ENCODE measurements at regions not wholly inside any gene's neighbourhood (a gene's known extent, or its start where the extent isn't known, plus 50 kb on each side); places are given as distances from the start of the nearest gene placed in this dataset.
"Not testable (repeated sequence)": the region's sequence is repeated elsewhere in the genome, so short reads cannot be mapped to it uniquely, and the experiment has no call there.

DNA sequence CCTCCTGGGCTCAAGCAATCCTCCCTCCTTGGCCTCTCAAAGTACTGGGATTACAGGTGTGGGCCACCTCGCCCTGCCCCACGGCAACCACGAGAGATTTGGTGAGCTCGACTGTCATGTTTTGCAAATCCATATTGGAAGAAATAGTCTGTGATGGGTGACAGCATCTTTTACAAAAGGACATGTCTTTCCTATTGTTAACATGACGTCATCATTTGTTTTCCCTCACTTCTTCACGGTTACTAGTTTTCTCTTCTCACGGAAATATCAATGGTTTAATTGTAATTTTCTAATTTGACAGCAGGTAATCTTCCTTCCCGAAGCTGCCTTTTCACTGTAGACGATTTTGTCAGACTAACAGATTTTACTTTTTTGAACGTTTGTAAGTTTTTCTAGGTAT lies 110.8 kb upstream of the GREM2 start:
- no peak for TF ChIP-seq CTCF (conservative IDR thresholded peaks at IDR 0.05; ENCODE audit: low read depth, low read length)
- H3K4me3 ChIP-seq (ENCODE audit: low read length): no peak overlapping the region
- no peak for DNase-seq (ENCODE audit: low read depth)

DNA sequence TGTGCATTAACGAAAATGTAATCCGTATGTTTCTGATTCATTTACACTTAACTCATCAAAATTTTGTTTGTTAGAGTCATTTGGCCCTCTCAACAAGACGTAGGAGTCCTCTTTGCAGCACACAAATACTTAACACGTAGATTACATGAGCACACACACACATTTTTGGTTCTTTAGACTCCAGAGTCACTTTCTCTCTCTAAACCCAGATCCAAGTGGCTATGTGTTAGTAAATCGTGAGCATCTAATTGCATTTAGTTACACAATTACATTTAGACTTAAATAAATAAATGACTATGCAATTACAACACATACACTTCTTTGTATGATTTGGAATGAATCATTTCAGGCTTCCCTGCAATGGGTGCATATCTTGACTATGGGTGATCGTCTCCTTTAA lies 109.0 kb upstream of the GREM2 start:
- DNase-seq (ENCODE audit: low read depth): no peak
- no peak for TF ChIP-seq CTCF (conservative IDR thresholded peaks at IDR 0.05; ENCODE audit: low read depth, low read length)
- H3K4me3 ChIP-seq (ENCODE audit: low read length): no peak overlapping the region

DNA sequence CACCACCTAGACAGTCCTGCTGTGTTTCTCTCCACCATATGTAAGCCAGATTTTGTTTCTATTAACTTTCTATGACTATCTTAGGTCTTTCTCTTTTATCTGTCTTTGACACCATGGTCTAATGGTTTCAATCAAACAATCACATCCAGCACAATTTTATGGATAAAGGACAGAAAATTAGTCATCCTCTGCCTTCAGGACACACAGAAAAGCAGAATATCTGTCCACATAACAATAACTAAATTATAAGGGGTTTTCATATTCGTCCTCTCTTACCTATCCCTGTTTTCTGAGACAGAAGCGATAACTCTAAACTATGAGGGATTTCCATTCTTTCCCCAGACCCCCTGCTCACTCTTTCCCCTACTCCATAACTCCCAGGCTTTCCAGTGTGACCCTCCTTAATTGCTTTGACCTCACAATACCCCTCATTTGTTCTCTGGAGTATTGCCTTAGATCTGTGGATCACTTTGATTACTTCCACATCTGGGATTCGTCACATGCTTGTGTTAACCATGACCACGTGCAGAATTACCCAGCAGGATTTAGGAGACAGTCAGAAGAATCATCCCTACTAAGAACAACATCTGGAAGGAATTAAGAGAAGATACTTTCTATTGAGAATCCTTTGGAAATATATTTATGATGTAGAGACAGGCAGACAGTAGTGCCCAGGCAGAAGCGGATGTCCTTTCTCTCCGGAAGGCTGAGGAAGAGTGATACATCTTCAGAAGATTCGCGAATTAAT lies 108.2 kb upstream of the GREM2 start:
- no peak for TF ChIP-seq CTCF (conservative IDR thresholded peaks at IDR 0.05; ENCODE audit: low read depth, low read length)
- no peak overlapping the region for H3K4me3 ChIP-seq (ENCODE audit: low read length)
- DNase-seq (ENCODE audit: low read depth): no peak

DNA sequence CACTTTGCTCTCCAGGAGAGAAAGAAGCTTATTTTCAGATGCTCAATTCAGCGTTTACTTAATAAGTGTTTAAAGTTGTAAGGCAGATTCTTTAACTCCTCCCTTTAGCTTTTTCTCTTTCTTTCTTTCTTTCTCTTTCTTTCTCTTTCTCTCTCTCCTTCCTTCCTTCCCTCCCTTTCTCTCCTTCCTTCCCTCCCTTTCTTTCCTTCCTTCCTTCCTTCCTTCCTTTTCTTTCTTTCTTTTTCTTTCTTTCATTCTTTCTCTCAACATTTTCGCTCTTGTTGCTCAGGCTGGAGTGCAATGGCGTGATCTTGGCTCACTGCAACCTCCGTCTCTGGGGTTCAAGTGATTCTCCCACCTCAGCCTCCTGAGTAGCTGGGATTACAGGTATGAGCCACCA lies 104.6 kb upstream of the GREM2 start:
- not testable (repeated sequence) for DNase-seq (ENCODE audit: low read depth); H3K4me3 ChIP-seq (ENCODE audit: low read length)

DNA sequence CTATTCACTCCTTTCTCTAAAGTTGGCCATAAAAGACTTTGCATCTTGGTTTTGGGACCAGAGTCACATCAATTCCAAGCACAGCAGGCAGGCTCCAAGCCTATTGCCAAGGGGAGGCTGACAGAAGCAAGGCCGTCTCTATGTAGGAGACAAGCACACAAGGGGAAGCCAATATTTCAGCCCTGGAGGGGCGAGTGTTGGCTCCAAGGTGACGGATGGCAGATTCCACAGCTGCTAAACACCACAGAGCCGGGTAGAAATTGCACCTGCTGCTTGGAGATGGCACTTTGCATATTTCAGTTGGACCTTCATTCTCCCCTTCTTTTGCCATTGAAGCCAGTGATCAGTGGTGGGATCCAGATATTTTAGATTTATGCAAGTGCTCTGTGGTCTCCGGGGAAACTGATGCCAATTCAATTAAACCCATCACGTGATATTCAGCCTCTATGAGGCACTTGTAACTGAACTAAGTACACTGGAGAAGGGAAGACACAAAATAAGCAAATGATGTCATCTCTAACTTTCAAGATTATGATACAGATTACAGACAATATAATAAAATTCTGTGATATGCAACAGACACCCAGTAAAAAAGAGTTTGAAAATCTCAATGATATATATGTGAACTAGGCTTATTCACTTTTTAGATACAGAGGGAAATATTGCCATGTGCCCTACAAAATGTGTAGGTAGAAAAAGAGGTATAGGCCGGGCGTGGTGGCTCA lies 102.8 kb upstream of the GREM2 start:
- no peak for DNase-seq (ENCODE audit: low read depth)
- no peak overlapping the region for H3K4me3 ChIP-seq (ENCODE audit: low read length)
- no peak for TF ChIP-seq CTCF (conservative IDR thresholded peaks at IDR 0.05; ENCODE audit: low read depth, low read length)

DNA sequence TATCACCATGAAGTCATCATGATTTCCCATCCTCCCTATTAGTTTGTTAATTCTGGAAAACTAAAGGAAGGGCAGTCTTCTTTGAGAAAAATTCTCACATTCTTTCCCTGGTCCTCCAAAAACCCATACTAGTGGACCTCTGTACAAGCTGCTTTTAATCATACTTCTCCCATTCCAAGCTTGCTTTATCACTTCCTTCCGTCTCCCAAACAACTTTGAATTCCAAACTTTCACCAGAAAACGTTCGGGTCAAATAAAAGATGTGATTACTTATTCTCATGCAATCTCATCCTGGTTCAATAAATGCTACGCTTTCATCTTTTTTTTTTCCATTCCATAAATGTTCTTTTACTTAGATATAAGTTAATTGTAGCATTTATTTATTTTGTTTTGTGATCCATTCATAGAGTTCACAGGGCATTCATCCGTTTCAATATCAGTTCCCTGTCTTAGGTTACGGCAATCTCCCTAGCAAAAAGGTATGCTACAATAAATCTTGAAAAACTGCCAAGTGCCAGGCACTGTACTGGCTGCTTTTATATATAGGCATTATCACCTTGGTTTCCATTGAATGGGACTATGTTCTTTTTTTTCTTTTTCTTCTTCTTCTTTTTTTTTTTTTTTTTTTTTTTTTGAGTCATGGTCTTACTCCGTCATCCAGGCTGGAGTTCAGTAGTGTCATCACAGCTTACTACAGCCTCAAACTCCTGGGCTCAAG lies 100.2 kb upstream of the GREM2 start:
- no peak for TF ChIP-seq CTCF (conservative IDR thresholded peaks at IDR 0.05; ENCODE audit: low read depth, low read length)
- DNase-seq (ENCODE audit: low read depth): no peak
- H3K4me3 ChIP-seq (ENCODE audit: low read length): no peak overlapping the region

- no peak for DNase-seq (ENCODE audit: low read depth)
- no peak for TF ChIP-seq CTCF (conservative IDR thresholded peaks at IDR 0.05; ENCODE audit: low read depth, low read length)
- no peak overlapping the region for H3K4me3 ChIP-seq (ENCODE audit: low read length)
Observed at GRCh38 chr1:240711020-240711419, 99.1 kb upstream of the GREM2 start.

Data from retinal pigment epithelial cell (primary cell).